Activated effector memory CD4-positive, alpha-beta T cell treated with Interleukin-2 at 50 U/mL for 16 hours (primary cell): ENCODE measurements at regions not wholly inside any gene's neighbourhood (a gene's known extent, or its start where the extent isn't known, plus 50 kb on each side); places are given as distances from the start of the nearest gene placed in this dataset.
"Not testable (repeated sequence)": the region's sequence is repeated elsewhere in the genome, so short reads cannot be mapped to it uniquely, and the experiment has no call there.

Experiments
- DNase-seq: peaks from one replicate; pipeline ENCODE4 v3.0.0-alpha.2; 2020

DNA sequence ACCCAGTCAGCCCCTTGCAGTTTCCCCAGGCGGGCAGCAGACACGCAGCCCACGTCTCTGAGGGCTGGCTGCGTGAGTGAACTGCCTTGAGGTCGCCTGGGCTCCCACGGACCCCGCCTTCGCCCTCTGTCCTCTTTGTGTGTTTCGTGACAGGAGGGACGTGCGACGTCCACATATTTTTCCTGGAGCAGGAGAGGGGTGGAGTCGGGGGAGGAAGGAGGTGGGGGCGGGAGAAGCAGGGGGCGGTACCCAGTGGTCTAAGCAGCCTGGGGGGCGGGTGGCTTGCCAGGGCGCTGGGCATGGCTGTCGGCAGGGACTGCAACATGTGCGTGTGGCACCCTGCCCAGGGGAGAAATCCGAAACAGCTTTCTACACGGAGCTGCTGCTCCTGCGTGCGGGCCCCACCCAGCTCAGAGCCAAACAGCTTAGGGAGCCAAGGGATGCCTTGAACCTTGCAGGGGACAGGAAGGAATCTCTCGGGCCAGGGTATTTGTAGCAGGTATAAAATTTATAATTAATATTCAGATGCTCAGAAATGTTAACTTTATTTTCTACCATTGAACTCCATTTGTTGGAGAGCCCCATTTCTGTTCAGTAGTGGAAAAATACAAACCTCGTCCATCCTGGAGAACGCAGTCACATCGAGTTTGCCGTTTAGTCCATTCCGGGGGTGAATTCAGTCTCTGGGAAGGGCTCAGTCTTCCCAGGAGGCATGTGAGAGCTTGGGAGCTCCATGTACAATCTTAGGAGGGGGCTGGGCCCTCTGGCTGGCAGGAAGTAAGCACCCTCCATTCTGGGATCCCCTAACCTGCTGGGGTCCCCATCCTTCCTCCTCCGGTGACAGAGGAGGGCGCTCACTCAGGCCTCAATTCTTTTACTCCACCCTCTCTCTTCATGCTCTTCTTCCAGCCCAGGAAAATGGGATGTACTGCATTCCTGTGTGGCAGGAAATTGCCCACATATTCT is 79.1 kb upstream of the MEF2A start:
- DNase-seq = no peak

DNA sequence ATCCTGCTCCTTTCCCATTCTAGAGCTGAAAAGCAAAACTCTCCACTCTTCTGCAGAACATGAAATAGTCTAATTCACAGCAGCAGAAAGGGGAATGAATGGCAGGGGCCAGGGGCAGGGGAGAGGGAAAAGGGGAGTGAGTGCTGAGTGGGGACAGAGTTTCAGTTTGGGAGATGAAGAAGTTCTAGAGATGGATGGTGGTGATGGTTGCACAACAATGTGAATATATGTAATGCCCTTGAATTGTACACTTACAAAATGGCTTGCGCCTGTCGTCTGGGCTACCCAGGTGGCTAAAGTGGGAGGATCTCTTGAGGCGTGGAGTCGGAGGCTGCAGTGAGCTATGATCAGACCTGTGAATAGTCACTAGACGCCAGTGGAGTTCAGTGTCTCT is 78.5 kb upstream of the MEF2A start:
- DNase-seq = no peak

DNA sequence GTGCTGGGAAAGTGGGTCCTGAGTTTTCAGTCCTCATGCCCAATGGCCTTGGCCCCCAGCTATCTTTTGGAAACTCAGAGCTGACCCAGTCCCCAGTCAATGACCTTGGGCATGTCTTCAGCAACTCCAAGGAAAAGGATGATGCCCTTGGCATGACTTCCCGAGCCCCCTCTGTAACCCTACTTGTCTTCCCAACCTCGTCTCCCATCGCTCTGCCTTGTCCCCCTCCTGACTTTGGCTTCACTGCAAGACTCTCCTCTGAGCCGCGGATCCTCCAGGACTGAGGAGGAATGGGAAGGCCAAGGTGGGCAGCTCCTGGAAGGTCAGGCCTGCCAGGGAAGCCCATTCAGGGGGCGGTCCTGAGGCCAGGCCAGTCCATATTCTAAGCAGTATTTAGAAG is 73.5 kb upstream of the MEF2A start:
- DNase-seq = no peak

DNA sequence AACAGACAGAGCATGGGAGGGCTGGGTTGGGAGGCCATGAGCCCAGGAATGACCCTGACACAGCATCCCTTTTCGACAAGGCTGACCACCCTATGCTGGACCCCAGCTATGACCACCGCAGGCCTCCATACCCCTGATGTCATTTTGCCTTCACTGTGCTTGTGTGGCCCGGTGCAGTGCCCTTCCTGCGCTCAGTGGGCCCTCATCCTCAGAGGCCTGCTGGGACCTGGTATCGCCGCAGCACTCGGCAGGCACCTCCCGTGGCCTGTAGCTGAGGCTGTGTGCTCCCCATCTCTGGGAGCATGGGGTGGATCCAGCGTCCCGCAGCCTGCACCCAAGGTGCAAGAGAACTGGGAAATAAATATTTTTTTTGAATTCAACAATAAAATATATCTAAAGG is 73.1 kb upstream of the MEF2A start:
- no peak for DNase-seq

DNA sequence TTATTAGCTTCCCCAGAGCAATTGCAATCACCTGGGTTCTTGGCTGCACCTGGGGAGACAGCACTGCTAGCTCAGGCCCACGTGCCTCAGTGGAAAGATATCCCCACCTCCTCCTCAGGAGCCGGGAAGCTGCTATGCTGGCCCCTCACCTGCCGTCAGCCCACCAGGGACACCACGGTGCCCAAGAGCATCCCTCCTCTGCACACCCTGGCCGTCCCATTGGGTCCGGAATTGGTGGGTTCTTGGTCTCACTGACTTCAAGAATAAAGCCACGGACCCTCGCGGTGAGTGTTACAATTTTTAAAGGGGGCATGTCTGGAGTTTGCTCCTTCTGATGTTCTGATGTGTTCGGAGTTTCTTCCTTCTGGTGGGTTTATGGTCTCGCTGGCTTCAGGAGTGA is 72.3 kb upstream of the MEF2A start:
- no peak for DNase-seq

DNA sequence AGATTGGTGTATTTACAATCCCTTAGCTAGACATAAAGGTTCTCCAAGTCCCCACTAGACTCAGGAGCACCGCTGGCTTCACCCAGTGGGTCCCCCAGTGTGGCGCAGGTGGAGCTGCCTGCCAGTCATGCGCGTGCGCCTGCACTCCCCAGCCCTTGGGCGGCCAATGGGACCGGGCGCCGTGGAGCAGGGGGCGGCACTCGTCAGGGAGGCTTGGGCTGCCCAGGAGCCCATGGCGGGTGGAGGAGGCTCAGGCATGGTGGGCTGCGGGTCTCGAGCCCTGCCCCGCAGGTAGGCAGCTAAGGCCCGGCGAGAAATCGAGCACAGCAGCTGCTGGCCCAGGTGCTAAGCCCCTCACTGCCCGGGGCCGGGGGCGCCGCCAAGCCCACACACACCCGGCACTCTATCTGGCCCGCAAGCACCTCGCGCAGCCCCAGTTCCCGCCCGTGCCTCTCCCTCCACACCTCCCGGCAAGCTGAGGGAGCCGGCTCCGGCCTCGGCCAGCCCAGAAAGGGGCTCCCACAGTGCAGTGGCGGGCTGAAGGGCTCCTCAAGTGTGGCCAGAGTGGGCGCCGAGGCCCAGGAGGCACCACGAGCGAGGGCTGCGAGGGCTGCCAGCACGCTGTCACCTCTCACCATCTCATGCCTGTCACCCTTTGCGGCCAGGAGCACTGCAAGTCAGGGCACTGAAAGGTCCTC is 71.1 kb upstream of the MEF2A start:
- DNase-seq = not testable (repeated sequence)

DNA sequence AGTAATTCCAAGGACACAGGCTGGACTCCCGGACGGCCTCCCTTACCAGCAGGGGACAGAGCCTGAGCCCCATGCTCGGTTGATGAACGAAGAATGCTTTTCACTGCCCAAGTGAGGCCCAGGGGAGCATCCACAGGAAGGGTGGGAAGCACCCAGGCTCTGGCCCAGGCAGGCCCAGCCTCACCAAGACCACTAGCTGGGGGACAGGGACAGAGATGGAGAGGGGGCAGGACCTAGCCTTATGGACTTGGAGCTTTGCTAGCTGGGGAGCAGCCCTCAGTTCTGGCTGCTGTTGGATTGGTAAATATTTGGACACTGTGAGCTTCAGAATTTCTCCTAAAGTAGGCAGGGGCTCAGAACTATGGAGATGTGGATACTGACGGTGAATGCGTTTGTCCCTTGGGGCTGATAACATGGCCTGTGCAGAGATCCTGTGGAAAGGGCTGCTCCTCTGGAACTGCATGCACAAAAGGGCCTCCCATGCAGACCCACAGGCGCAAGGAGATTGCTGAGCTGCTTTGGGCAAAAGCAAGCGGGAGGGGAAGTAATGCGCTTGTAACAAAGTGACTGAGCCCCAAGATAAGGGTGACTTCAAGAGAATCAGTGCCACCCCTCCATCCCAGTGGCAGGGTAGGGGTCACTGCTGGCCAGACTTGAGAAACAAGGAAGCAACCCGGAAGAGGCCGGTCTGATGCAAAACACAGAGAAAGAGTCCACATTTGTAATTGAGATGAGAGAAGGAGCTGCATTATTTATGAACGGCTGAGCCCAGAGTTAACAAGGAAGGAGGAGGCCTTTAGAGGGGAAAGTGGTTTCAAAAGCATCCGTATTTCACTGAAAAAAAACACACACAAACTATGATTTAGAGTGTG is 70.1 kb upstream of the MEF2A start:
- no peak for DNase-seq

DNA sequence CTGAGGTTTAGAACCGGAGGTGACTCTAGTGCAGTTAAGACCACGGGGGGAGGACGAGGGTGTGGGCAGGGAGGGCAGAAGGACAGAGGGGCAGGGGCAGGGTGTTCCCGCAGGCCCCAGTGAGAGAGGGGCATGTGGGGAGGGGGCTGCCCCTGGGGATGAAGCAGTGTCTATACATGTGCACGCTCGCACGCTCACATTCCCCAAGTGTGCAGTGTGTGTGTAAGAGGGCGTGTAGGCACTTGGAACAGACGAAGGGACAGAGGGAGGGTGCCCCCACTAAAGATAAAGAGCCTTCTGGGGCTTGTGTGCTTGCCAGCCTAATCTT is 69.5 kb upstream of the MEF2A start:
- DNase-seq = no peak

DNA sequence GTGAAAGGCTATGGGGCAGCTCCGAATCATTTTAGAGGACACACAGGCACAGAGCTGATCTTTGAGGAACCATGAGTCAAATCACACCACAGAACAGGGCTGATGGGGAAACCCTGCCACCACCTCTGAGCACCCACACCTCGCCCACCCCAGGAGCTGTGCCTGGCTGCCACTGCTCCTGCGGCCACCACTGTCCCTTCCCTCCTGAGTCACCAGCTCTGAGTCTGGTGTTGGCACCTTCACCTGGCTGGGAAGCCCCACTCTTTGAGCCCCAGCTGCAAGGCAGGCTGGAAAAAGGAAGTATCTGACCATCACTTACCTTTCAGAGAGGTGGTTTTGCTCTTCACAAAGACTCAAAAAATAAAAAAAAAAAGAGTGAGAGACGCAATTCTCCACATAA is 63.6 kb upstream of the MEF2A start:
- no peak for DNase-seq

DNA sequence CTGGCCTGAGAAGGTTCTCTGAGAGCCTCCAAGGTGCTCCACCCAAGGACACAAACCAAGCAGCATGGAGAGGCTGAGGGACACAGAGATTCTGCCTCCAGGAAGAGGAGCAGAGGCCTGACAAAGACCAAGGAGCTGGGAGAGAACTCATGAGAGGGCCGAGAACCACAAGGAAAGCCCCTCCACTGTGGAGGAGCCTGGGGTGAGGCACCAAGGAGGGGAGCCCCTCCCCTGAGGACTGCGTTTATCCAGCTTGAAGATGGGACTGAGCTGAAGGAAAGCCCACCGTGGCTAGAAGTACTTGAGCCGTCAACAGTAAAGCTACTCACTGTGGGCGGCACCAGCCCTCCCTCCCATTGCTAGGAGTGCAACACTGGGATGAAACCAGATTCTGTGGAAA is 63.1 kb upstream of the MEF2A start:
- no peak for DNase-seq

DNA sequence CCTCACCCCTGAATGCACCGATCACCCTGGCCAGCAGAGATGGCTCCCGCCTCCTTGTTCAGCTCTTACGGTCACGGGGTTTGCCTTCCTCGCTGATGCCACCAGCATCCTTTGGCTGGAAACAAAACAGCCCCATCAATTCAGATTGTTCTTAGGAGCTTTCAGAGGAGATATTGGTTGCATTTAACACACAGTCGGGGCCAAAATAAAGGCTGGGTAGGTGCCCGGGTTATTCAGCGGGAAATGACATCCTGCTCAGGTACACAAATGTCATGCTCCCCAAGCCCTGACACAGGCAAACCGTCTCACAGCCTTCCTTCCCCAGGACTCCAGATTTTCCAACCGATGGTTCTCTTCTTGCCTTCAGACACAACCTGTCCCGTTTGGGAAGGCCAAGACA is 62.4 kb upstream of the MEF2A start:
- no peak for DNase-seq

DNA sequence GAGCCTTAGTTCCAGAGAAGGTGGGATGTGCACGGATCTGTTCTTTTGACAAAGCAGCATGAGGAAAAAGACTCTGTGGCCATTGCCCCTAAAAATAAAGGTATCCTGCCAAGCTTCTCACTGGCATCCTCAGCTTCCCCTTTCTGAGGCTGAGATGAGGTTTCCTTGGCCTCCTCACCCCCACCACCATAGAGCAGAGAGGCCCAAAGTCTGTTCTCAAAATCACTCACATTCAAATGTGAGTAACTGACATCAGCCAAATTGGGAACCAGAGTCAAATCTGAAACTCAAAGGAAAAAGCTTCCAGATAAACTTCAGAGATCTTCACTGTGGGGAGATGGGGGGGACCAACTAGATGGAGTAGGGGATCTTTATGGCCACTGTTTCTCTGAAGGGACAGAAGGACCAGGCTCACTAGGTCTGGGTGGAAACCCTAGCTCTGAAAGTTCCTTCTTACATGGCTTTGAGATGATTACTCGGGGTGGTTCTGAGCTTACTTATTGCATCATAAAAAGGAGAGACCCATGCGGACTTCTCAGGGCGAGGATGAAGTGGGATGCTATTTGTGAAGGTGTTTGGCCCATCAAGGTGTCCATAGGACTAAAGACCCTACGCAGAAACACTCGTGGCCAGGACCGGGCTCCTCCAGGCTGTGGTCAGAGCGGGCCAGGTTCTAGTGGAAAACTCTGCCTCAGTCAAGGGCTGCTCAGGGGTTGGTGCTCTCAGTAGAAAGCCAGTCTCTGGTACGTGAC is 61.5 kb upstream of the MEF2A start:
- DNase-seq = no peak

DNA sequence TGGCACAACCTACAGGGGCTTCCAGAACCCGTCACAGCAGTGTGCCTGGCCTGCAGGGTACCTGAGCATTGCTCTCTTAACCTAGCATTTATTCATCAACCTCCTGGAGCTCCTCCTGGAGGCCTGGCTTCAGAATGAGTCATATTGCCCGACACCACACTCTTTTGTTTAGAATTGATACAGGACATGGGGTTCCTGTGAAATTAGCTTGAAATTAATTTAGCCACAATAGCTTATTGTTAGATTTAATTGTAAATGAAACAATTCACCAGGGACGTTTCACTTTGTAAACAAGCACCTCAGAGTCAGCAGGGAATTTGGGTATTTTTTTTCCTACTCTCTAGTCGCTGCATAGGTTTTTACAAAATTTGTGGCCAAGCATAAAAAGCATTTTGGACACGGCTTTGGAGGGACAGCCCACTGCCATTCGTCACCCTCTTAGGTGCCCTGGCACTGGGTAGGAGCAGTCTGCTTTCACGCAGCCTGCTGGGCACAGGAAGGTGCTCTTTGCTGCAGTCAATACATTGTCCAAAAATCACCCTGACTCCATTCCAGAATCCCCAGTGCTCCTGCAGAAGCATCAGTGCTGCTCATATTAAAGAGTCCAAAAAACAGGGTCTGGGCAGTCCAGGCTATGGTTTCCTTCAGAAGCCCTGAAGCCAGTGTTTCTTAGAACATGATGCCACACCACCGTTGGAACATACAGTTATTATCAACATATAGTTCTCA is 60.8 kb upstream of the MEF2A start:
- DNase-seq = no peak

DNA sequence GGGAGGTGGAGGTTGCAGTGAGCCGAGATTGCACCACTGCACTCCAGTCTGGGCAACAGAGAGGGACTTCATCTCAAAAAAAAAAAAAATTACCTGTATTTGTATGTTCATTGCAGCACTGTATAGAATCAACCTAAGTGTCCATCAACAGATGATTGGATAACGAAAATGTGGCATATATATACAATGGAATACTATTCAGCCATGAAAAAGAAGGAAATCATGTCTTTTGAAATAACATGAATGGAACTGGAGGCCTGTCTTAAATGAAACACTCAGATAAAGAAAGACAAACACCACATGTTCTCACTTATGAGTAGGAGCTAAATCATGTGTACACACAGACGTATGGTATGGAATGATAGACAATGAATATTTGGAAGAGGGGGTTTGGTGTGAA is 59.4 kb upstream of the MEF2A start:
- no peak for DNase-seq

DNA sequence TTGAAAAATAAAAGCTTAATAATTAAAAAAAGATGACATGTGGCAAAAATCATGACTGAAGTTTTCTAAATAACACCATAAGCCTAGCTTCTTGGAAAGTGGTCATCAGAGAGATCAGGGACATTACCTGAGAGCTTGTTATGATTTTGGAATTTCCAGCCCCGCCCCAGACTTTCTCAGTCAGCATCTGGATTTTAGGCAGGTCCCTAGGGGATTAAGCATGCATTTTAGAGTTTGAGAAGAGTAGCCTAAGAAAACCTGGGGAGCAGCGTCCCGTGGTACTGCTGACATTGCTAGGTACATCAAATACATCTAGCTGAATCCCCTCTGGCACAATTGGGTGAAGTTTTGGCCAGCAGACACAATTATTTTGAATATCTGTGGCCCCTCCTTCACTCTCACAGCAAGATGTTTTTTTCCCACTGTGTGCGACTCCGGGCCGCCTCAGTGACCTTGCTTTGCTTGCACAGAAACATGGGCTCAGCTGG is 58.7 kb upstream of the MEF2A start:
- DNase-seq = no peak

DNA sequence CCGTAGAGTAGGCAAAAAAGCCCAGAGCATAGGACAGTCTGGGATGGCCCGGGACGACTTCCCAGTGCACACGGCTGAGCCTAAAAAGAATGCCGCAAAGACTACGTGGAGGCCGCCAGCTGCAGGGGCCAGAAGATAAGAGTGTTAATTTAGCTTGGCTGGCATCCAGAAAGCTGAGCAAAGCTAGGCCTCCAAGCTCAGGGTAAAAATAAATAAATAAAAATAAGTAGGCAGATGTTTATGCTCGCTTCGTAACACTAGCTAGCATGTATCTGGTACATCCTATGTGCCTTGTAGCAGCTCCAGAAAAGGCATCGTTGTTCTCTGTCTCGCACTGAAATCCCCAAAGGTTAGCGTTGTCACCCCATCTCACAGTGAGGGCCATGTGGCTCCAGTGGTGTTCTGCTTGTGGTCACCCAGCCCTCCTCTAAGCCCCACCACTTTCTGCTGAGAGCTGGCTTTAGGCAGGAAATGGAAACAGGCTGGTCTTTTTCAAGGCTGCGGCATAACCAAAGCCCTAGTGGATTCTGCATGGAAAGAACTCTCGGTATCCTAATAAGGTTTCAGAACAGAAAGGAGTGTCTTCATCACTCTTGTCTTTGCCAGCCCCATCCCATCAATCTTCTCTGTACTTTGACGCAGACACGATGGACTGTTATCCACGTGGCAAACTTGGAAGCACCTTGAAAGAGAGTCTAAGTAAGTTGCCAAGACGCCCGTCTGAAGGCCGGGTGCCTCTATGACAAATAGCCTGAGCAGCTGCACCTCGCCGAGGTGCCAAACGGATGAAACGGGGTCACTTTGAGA is 58.1 kb upstream of the MEF2A start:
- no peak for DNase-seq

DNA sequence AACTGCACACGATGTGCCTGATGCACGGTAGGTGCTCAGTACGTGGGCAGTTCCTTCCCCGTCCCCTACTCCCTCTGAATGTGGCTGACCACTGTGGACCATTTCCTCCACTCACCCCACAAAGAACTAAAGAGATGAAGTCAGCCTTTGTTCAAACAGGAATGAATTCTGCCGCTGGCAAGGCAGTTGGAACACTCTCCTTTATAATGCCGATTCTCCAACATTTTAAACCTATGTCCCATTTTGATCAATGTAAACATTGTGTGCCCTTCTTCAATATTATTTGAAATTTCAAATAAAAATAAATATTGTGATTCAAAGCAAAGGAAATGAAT is 57.5 kb upstream of the MEF2A start:
- no peak for DNase-seq

DNA sequence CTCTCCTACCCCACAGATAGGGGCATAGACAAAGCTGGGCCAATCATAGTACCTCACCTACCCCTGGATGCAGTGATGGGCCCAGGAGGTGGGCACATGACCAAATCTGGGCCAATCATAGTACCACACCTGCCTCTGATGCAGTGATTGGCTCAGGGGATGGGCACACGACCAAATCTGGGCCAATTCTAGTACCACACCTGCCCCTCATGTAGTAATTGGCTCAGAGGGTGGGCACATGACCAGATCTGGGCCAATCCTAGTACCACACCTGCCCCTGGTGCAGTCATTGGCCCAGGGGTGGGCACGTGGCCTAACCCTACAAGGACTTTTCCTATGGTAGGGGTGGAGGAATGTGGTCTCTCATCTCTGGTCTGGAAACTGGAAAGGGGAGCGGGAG is 56.9 kb upstream of the MEF2A start:
- no peak for DNase-seq

DNA sequence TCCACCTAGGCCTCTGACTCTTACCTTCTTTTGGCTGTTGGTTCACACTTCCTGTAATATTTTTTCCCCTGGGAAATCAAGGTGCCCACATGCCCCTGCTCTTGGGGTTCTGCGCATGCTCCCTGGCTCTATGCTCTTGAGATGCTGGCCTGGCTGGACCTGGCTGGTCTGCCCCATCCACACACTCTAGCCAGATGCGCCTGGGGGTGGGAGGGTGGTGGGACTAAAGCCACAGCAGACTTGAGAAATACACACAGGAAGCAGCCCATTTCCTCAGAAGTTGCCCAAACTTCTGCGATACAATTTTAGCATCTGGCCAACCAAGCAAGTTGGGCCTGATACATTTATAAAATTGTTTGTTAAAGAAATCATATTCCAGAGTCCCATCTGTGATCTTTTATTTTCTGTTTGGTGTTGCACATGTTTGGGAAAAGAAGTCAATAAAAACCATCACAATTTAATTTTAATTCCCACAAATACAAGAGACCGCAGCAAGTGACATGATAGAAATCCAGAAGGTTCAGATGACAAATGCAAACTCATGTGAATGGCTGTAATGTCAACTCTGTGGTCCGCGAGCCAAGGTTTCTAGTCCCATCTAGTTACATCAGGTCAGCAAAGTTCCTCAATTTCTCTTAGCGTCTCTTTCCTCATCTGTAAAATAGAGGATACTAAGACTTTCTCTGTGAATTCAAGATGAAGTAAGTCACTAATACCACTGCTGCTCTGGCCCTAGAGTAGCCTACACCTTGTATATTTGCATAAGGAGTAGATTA is 55.9 kb upstream of the MEF2A start:
- no peak for DNase-seq

DNA sequence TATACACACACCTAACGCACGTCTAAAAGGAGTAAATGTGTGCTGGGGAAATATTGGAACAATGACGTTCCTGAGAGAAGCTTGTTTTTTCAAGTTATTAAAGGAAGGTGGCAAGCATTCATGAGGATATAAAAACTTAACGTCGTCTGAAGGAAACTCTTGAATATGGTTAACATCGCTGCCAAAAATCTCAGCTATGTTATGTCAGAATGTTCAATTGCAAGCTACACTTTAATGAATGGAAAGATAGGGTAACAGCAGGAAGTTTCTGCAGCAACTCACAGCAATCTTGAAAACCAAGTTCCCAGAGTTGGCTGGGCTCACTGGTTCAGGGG is 54.3 kb upstream of the MEF2A start:
- DNase-seq = no peak
